Vagina (tissue), 2 donors: ENCODE measurements at regions not wholly inside any gene's neighbourhood (a gene's known extent, or its start where the extent isn't known, plus 50 kb on each side); places are given as distances from the start of the nearest gene placed in this dataset.
"Not testable (repeated sequence)": the region's sequence is repeated elsewhere in the genome, so short reads cannot be mapped to it uniquely, and the experiment has no call there.

Experiments used
- DNase-seq, 2 donors: peaks; one replicate each; pipeline ENCODE4 v3.0.0-alpha.2; 2017; ENCODE audit errors: extremely low spot score in 2 of 2
- H3K27ac ChIP-seq: fragments of 200-600 bp; sonication (generic); one replicate; pipeline ENCODE4 v1.5.1; 2019
- H3K27me3 ChIP-seq: fragments of 200-600 bp; sonication (generic); one replicate; pipeline ENCODE4 v1.5.1; 2019
- H3K36me3 ChIP-seq, 2 donors: fragments of 200-600 bp; sonication (generic); one replicate each; pipeline ENCODE4 v1.5.1; 2017 to 2019
- H3K4me1 ChIP-seq: fragments of 200-600 bp; sonication (generic); one replicate; pipeline ENCODE4 v1.5.1; 2019
- H3K4me3 ChIP-seq, 2 donors: fragments of 200-600 bp; sonication (generic); 1 replicate in 1 of 2; 2 replicates in 1 of 2; pipeline ENCODE4 v1.5.1; 2016 to 2019
- H3K9me3 ChIP-seq: fragments of 200-600 bp; sonication (generic); one replicate; pipeline ENCODE4 v1.5.1; 2019
- POLR2A ChIP-seq, 2 donors: fragments of 450-650 bp; IDR thresholded peaks; one replicate each; pipeline ENCODE4 v1.6.1; 2017; ENCODE audit warnings: antibody characterized with exemption in 2 of 2, mild to moderate bottlenecking in 2 of 2, moderate library complexity in 2 of 2
- POLR2AphosphoS5 ChIP-seq, 2 donors: sonication (generic); formaldehyde crosslinking; IDR thresholded peaks; one replicate each; pipeline ENCODE4 v1.9.0; 2017; ENCODE audit warnings: antibody characterized with exemption in 2 of 2, mild to moderate bottlenecking in 2 of 2, low read depth in 1 of 2; ENCODE audit not compliant: insufficient read depth in 1 of 2
- intact Hi-C: fragments of 100-400 bp; cut with DNase I; formaldehyde crosslinking; loops from one replicate; pipeline ENCODE4 v1.15.1; 2023
- TF ChIP-seq, protein P1 (sequence below), 3 experiments: fragments of 450-650 bp in 2 of 3; fragments of 200-600 bp in 1 of 3; sonication (generic) in 1 of 3; IDR thresholded peaks; one replicate each; pipeline ENCODE4 v1.5.1; 2017 to 2019; ENCODE audit warnings: antibody characterized with exemption in 3 of 3, mild to moderate bottlenecking in 2 of 3, moderate library complexity in 2 of 3

DNA sequence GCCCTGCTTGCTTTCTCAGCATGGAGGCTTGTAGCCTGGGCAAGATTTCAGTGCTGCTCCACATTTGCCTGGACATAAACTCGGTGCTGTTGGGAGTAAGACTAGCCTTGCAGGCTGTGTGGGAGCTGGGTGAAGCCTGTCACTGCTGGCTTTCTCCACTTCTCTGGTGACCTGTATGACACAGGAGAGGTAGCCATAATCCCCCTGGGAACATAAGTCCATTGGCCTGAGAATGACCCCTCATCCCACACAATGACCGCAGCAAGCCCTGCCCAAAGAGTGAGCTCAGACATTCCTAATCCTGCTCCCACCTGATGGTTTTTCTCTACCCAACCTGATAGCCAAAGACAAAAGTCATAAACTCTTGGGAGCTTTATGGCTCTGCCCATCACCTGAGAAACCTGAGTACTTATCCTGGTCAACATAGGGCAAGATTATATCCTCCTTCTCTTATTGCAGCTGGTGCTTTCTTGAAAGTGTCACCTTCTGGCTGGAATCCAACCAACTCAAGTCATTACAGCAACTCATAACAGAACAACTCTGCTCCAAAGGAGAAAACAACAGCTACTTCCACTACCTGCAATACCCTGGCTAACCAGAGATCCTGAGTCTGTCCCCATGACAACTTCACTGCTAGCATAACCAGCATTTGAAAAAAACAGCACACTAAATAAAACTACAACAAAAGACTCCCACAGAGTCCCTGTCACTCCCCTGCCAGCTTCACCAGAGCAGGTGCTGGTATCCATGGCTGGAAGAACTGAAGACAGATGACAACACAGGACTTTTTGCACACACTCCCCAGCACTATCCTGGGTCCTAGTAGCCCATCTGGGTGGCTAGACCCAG is 834.4 kb upstream of the DDX18 start:
- Histone ChIP-seq H3K27ac (no peak overlapping the region), H3K36me3 (no peaks in the 10 kb centered on the region), H3K9me3 (no peaks in the 10 kb centered on the region), H3K4me1 (no peaks in the 10 kb centered on the region), H3K4me3 (no peak overlapping the region), H3K27me3 (no peaks in the 10 kb centered on the region)
- no peak for DNase-seq
- TF ChIP-seq, protein P1, sequence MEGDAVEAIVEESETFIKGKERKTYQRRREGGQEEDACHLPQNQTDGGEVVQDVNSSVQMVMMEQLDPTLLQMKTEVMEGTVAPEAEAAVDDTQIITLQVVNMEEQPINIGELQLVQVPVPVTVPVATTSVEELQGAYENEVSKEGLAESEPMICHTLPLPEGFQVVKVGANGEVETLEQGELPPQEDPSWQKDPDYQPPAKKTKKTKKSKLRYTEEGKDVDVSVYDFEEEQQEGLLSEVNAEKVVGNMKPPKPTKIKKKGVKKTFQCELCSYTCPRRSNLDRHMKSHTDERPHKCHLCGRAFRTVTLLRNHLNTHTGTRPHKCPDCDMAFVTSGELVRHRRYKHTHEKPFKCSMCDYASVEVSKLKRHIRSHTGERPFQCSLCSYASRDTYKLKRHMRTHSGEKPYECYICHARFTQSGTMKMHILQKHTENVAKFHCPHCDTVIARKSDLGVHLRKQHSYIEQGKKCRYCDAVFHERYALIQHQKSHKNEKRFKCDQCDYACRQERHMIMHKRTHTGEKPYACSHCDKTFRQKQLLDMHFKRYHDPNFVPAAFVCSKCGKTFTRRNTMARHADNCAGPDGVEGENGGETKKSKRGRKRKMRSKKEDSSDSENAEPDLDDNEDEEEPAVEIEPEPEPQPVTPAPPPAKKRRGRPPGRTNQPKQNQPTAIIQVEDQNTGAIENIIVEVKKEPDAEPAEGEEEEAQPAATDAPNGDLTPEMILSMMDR (IDR thresholded peaks at IDR 0.05) = no peak
- TF ChIP-seq POLR2A (IDR thresholded peaks at IDR 0.05) (no peak), POLR2AphosphoS5 (IDR thresholded peaks at IDR 0.05; ENCODE audit: insufficient read depth in 1 of 2, low read depth in 1 of 2) (no peak)
- intact Hi-C loops = no loop called here

DNA sequence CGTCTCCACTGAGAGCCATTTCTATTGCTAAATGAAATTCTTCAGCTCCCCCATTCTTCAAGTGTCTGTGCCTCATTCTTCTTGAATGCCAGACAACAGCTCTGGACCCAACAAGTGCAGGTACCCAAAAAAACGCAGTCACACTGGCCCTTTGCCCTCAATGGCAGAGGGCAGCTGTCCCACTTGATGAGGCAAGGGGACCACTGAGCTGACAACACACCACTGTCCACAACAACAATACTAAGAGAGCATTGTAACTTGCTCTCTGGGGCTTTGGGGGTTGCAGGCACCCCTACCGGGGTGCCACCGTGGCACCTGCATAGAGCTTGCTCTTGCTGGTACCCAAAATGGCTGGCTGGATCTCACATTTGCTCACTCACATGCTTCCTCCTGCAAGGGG is 827.0 kb upstream of the DDX18 start:
- Histone ChIP-seq H3K27me3 (no peaks in the 10 kb centered on the region), H3K36me3 (no peaks in the 10 kb centered on the region), H3K27ac (no peak overlapping the region), H3K4me1 (no peaks in the 10 kb centered on the region), H3K9me3 (no peaks in the 10 kb centered on the region), H3K4me3 (no peak overlapping the region)
- TF ChIP-seq, protein P1 (IDR thresholded peaks at IDR 0.05) = no peak
- no peak for TF ChIP-seq POLR2AphosphoS5 (IDR thresholded peaks at IDR 0.05; ENCODE audit: insufficient read depth in 1 of 2, low read depth in 1 of 2)
- no peak for TF ChIP-seq POLR2A (IDR thresholded peaks at IDR 0.05)
- intact Hi-C loops = no loop called here
- DNase-seq = no peak

DNA sequence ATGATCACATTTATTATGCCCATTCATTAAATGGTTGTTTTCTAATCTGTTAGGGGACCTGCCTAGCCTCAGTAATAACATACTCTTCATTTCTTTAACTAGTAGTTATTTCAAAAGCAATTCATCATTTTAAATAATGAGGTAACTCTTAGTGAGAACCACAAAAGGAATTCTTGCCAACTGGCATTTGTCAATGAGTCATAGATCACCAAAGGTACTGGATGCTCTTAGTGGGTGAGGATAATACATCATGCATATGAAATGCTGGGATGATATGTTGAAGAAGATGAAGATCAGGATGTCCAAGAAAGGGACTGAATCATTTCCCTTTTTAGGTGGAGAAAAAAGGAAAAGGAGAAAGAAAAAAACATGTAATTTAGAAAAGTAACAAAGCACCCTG is 826.2 kb upstream of the DDX18 start:
- intact Hi-C loops = no loop called here
- H3K27ac ChIP-seq = no peak overlapping the region

DNA sequence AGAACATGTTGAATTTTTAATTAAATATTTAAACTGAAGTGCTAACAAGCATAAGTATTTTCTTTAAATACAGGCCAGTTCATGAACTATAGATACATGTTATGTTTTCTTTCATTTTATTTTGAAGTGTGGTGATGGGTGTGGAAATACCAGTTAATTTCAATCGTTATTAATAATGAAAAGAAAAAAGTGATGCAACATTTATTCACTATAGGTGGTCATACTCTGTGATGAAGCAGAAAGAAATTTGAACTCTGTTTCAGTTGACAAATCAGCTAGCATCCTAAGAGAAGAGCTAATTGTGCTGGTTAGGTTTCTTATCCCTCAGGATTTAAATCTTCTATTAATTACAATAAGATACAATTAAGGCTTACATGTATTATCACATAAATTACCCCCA is 795.1 kb upstream of the DDX18 start:
- Histone ChIP-seq H3K4me3 (no peak overlapping the region), H3K36me3 (no peaks in the 10 kb centered on the region), H3K27me3 (no peaks in the 10 kb centered on the region), H3K27ac (no peak overlapping the region), H3K9me3 (no peaks in the 10 kb centered on the region), H3K4me1 (no peaks in the 10 kb centered on the region)
- TF ChIP-seq POLR2A (IDR thresholded peaks at IDR 0.05) (no peak), POLR2AphosphoS5 (IDR thresholded peaks at IDR 0.05; ENCODE audit: insufficient read depth in 1 of 2, low read depth in 1 of 2) (no peak)
- TF ChIP-seq, protein P1 (IDR thresholded peaks at IDR 0.05) = no peak
- DNase-seq = no peak
- intact Hi-C loops = no loop called here

More for the DNA sequence above, 826.2 kb upstream of the DDX18 start:
- no peak overlapping the region for H3K4me3 ChIP-seq
- H3K9me3 ChIP-seq = no peaks in the 10 kb centered on the region
- H3K4me1 ChIP-seq = no peaks in the 10 kb centered on the region
- H3K27me3 ChIP-seq = no peaks in the 10 kb centered on the region
- TF ChIP-seq POLR2A (IDR thresholded peaks at IDR 0.05) (no peak), POLR2AphosphoS5 (IDR thresholded peaks at IDR 0.05; ENCODE audit: insufficient read depth in 1 of 2, low read depth in 1 of 2) (no peak)
- TF ChIP-seq, protein P1 (IDR thresholded peaks at IDR 0.05) = no peak
- no peaks in the 10 kb centered on the region for H3K36me3 ChIP-seq
- DNase-seq = no peak

DNA sequence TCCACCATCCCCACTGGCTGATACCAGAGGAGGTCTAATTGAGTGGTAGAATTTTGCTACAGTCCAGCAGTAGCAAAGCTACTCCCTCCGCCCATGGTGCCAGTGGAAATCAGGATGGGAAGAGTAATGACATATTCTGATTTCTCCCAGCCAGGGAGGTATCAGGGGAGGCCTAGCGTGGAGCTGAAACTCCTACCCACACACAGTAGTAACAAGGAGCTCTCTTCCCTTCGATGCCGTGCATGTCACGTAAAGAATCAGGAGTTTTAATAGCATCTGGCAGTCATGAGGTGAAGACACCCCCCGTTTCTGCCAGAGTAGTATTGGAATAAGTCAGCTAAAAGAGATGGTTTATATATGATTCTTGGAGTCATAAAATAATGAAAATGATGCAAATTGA is 786.8 kb upstream of the DDX18 start:
- no peak overlapping the region for H3K4me3 ChIP-seq
- no peak overlapping the region for H3K27ac ChIP-seq
- no peak for DNase-seq
- H3K4me1 ChIP-seq = no peaks in the 10 kb centered on the region
- no peaks in the 10 kb centered on the region for H3K36me3 ChIP-seq
- intact Hi-C loops = loop anchor here (10.0 kb wide), 1 partner anchor 1917 kb away; the partner anchor contains the start of gene MARCO
- no peaks in the 10 kb centered on the region for H3K9me3 ChIP-seq
- no peaks in the 10 kb centered on the region for H3K27me3 ChIP-seq
- TF ChIP-seq POLR2AphosphoS5 (IDR thresholded peaks at IDR 0.05; ENCODE audit: insufficient read depth in 1 of 2, low read depth in 1 of 2) (no peak), POLR2A (IDR thresholded peaks at IDR 0.05) (no peak)
- TF ChIP-seq, protein P1 (IDR thresholded peaks at IDR 0.05) = no peak

DNA sequence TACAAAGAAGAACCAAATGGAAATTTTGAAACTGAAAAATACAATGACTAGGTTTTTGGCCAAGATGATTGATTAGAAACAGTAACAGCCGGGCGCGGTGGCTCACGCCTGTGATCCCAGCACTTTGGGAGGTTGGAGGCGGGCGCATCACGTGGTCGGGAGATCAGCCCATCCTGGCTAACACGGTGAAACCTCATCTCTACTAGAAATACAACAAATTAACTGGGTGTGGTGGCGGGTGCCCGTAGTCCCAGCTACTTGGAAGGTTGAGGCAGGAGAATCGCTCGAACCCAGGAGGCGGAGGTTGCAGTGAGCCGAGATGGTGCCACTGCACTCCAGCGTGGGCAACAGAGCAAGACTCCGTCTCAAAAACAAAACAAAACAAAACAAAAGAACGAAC is 785.8 kb upstream of the DDX18 start:
- H3K36me3 ChIP-seq, H3K4me3 ChIP-seq, H3K27ac ChIP-seq, DNase-seq, H3K9me3 ChIP-seq, H3K4me1 ChIP-seq, H3K27me3 ChIP-seq: not testable (repeated sequence)
- intact Hi-C loops = loop anchor here (10.0 kb wide), 1 partner anchor 1916 kb away; the partner anchor contains the start of gene MARCO
